ENCODE measurements at regions not wholly inside any gene's neighbourhood (a gene's known extent, or its start where the extent isn't known, plus 50 kb on each side); places are given as distances from the start of the nearest gene placed in this dataset.

GRCh38 chr20:41900201-41900691 is 282.1 kb upstream of the CHD6 start:
- H3K9me3 ChIP-seq (ENCODE audit: control insufficient read depth, low read length), result no peaks in the 10 kb centered on the region
- TF ChIP-seq CTCF (conservative IDR thresholded peaks at IDR 0.05), result no peak
- DNase-seq, result no peak
- Mint-ChIP-seq H3K27ac (no peak overlapping the region), H3K4me3 (no peak overlapping the region), H3K4me1 (peaks cover 4% of the 10 kb centered on the region), H3K9me3 (no peaks in the 10 kb centered on the region), H3K36me3 (ENCODE audit: low read depth) (no peaks in the 10 kb centered on the region), H3K27me3 (ENCODE audit: insufficient read depth) (peaks cover 4% of the 10 kb centered on the region)
- H3K36me3 ChIP-seq (ENCODE audit: control insufficient read depth, insufficient read depth, low read length), result no peaks in the 10 kb centered on the region
- no peak overlapping the region for H3K9ac ChIP-seq (ENCODE audit: extremely low read depth, low read length, poor library complexity, severe bottlenecking)
- no peak overlapping the region for H3K4me3 ChIP-seq (ENCODE audit: low read length)
- H3K4me1 ChIP-seq (ENCODE audit: control insufficient read depth, insufficient read depth, low read length), result no peaks in the 10 kb centered on the region
- 84 to 100% methylated on average over 4 of the region's 4 CpGs for WGBS, 2 experiments (ENCODE audit: insufficient coverage in 1 of 2, insufficient read length in 1 of 2)
- H3K27me3 ChIP-seq (ENCODE audit: control insufficient read depth, insufficient read depth, low read length, poor library complexity, severe bottlenecking), result no peaks in the 10 kb centered on the region
- H3K27ac ChIP-seq (ENCODE audit: low read depth, low read length), result no peak overlapping the region

GRCh38 chr20:41897708-41898107 is 279.5 kb upstream of the CHD6 start:
- Histone ChIP-seq H3K4me1 (ENCODE audit: control insufficient read depth, insufficient read depth, low read length) (peaks cover 3% of the 10 kb centered on the region), H3K27me3 (ENCODE audit: control insufficient read depth, insufficient read depth, low read length, poor library complexity, severe bottlenecking) (no peaks in the 10 kb centered on the region), H3K36me3 (ENCODE audit: control insufficient read depth, insufficient read depth, low read length) (no peaks in the 10 kb centered on the region), H3K9me3 (ENCODE audit: control insufficient read depth, low read length) (no peaks in the 10 kb centered on the region), H3K4me3 (ENCODE audit: low read length) (no peak overlapping the region), H3K27ac (ENCODE audit: low read depth, low read length) (no peak overlapping the region), H3K9ac (ENCODE audit: extremely low read depth, low read length, poor library complexity, severe bottlenecking) (no peak overlapping the region)
- no peak for DNase-seq
- H3K4me3 Mint-ChIP-seq, result no peak overlapping the region
- no peak overlapping the region for H3K27ac Mint-ChIP-seq
- H3K9me3 Mint-ChIP-seq, result no peaks in the 10 kb centered on the region
- no peaks in the 10 kb centered on the region for H3K27me3 Mint-ChIP-seq (ENCODE audit: insufficient read depth)
- TF ChIP-seq CTCF (conservative IDR thresholded peaks at IDR 0.05), result no peak
- H3K4me1 Mint-ChIP-seq, result peaks cover 25% of the 10 kb centered on the region
- H3K36me3 Mint-ChIP-seq (ENCODE audit: low read depth), result no peaks in the 10 kb centered on the region
- WGBS, 2 experiments (ENCODE audit: insufficient coverage in 1 of 2, insufficient read length in 1 of 2), result 90 to 94% methylated on average over 5 of the region's 5 CpGs

GRCh38 chr20:41895241-41896032 is 277.3 kb upstream of the CHD6 start:
- H3K9me3 Mint-ChIP-seq, result no peaks in the 10 kb centered on the region

More at GRCh38 chr20:41895241-41896032, 277.3 kb upstream of the CHD6 start:
- TF ChIP-seq CTCF (conservative IDR thresholded peaks at IDR 0.05), result no peak
- Mint-ChIP-seq H3K4me3 (no peak overlapping the region), H3K27ac (no peak overlapping the region), H3K27me3 (ENCODE audit: insufficient read depth) (no peaks in the 10 kb centered on the region), H3K4me1 (peaks cover 35% of the 10 kb centered on the region), H3K36me3 (ENCODE audit: low read depth) (no peaks in the 10 kb centered on the region)
- WGBS, 2 experiments (ENCODE audit: insufficient coverage in 1 of 2, insufficient read length in 1 of 2), result 48 to 100% methylated on average over 1 to 2 of the region's 5 CpGs
- H3K9me3 ChIP-seq (ENCODE audit: control insufficient read depth, low read length), result no peaks in the 10 kb centered on the region
- H3K4me1 ChIP-seq (ENCODE audit: control insufficient read depth, insufficient read depth, low read length), result peaks cover 3% of the 10 kb centered on the region
- no peaks in the 10 kb centered on the region for H3K36me3 ChIP-seq (ENCODE audit: control insufficient read depth, insufficient read depth, low read length)
- no peak overlapping the region for H3K27ac ChIP-seq (ENCODE audit: low read depth, low read length)
- H3K4me3 ChIP-seq (ENCODE audit: low read length), result no peak overlapping the region
- H3K9ac ChIP-seq (ENCODE audit: extremely low read depth, low read length, poor library complexity, severe bottlenecking), result no peak overlapping the region
- H3K27me3 ChIP-seq (ENCODE audit: control insufficient read depth, insufficient read depth, low read length, poor library complexity, severe bottlenecking), result no peaks in the 10 kb centered on the region
- no peak for DNase-seq

Data from endodermal cell (in vitro differentiated cells).